ENCODE measurements at regions not wholly inside any gene's neighbourhood (a gene's known extent, or its start where the extent isn't known, plus 50 kb on each side); places are given as distances from the start of the nearest gene placed in this dataset.

DNA sequence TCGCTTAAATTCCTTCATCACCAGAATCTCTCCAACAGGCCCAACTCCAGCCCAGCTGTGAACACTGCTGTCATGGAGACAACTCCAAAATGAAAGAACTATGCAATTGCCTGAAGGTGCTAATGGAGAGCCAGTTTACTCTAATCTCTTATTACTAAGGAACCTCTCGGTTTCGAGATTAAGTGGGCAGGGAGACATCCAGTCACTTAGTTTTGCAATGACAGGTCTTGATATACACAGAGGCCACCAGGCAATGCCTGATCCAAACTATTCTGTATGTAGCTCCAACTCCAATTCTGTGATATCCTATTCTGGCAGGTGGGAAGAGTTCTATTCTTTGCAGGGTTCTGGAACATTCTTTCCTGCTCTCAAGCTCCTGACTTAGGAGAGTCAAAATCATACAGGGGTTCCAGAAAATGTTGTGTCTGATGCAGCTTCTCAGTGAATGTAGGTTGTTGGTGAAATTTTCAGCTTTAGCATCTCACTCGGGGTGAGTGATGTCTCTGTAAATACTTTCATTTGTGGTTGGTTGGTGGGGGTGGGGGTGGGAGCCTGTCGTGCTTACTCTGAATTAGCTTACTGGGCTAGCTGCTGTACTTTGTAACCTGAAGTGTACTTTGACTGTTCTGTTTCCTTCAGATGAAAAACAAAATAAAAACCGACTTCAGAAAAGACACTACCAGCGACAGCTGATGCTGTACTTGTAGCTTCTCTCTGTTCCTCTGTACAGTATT is 170.9 kb downstream of the PALM2AKAP2 start:
- no peak for DNase-seq (ENCODE audit: low spot score)

DNA sequence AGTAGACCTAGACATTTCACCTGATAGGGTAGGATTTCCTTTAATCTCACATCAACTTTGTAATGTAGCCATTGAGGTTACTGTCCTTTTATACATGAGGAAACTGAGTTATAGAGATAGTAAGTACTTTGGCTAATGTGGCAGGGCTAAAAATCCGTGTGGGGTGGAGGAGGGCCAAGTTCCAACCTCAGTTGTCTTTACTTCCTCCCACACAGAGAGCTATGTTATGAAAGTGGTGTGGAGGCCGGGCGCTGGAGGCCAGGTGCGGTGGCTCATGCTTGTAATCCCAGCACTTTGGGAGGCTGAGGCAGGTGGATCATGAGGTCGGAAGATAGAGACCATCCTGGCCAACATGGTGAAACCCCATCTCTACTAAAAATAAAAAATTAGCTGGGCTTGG is 173.3 kb downstream of the PALM2AKAP2 start:
- DNase-seq (ENCODE audit: low spot score): no peak

DNA sequence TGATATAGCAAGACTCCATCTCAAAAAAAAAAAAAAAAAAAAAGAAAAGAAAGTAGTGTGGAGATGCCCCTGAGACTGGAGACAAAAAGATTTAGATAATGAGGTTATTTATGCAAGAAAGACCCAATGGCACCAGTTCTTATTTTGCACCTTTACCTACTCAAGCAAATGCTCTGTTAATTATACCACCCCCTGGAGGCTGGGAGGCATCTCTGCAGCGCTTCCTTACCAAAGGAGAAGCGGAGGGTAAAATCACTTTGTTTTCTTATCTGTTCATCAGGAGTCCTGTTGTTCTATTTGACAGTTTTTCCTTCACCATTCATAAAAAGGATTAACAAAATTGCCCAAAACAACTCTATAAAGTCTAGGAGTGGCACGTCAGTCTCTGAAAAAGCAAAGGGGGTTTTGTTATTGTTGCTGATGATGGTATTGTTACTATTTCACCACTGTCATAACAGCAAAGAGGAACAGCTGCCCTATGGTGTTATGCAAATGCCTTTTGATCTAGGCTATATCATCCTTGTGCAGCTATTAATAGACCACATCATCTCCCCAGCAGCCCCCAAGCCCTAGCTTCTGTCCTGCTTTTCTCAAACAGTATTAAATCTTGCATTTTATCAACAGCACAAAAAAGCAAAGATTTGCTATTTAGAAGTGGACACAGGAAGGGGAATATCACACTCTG is 174.0 kb downstream of the PALM2AKAP2 start:
- no peak for DNase-seq (ENCODE audit: low spot score)

DNA sequence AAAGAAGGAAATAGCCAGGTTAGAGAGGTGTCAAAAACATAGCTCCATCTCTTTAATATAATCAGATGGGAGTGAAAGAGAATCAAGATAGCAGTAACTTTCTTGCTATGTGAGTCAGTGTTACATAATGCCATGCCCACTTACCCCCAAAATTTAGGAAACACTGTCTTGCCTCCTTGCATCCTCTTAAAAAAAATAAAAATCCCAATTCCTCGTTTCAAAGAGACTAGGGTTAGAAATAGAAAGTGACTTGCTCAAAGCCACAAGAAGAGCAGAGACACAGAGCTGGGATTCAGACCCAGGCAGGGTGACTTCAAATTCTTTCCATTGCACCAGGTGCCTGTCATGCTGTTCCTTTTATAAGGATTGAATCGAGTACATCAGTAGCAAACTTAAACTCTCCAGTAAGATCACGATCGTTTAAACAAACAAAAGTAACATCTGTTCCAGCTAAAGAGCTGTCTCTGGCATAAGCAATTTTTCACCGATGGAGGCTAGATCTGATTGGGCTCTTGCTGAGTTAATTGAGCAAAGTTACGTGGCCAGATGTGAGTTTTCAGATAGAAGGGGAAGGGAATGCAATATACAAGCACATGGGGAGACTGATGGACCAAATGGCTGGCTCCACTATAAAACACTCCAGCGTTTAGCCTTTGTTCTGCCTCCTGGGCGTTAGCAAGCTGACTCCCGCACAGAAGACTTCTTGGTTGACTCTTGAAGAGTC is 176.9 kb downstream of the PALM2AKAP2 start:
- DNase-seq (ENCODE audit: low spot score): no peak

DNA sequence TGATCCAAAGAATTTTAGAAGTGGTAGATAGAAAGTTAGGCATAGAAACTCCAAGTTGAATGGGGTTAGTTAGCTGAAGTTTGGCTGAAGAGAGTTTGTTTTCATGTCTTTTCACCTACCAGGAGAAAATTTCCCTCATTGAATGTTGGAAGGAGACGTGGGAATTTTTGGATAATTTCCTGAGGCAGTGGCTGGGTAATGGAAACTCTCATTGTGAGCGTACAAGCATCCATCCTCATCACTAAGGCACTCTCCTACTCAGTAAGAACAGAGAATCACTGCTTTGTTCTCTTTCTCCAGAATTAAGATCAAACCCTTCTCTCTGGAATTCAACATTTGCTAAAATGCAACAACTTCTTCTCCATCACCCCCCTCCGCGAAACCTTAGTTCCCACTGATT is 179.7 kb downstream of the PALM2AKAP2 start:
- no peak for DNase-seq (ENCODE audit: low spot score)

DNA sequence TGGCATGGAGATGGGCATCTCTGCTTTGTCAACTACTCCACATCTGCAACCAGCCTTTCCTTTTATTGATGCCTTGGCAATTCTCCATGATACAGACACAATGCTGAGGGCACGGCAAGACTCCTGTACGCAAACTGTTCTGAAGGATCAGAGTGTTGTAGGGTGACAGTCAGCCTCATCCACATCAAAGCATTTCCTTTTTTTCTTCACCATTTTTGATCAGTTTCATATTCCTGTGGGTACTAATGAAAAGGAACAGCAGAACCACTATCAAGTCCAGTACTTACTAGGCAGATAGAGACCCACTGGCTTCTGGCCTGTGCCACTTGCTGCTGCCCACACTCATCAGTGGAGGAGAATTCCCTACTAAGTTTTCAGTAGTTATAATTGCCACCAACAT is 181.6 kb downstream of the PALM2AKAP2 start:
- no peak for DNase-seq (ENCODE audit: low spot score)

DNA sequence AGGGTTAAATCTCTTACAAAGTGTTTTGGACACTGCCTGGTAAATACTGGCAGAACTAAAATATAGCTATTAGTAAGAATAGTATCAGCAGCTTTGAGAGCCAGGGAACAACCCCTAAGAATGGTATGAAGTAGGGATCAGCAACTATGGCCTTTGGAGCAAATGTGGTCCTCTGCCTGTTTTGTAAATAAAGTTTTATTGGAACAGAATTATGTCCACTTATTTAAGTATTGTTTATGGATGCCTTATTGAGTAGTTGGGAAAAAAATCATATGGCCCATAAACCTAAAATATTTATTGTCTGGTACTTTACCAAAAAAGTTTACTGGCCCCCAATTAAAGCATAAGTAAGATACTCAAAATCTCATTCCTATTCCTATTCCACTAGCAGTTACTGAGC is 182.2 kb downstream of the PALM2AKAP2 start:
- no peak for DNase-seq (ENCODE audit: low spot score)

DNA sequence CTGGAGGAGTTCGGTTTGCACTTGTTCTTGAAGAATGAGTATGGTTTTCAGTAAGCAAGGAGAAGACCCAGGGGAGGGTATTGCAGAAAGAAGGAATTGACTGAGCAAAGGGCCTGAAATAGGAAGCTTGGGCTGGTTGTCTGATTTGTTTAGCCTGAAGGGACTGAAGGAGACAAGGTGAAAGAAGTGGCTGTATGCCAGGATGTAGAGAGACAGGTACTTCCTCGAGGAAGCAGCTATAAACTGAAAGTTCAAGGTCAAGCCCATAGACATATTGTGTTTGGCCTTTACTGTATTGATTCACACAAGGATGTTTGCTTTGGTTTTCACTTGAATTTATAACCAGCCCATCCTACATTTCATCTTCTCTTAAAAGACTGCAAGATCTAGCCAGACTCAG is 183.1 kb downstream of the PALM2AKAP2 start:
- no peak for DNase-seq (ENCODE audit: low spot score)

DNA sequence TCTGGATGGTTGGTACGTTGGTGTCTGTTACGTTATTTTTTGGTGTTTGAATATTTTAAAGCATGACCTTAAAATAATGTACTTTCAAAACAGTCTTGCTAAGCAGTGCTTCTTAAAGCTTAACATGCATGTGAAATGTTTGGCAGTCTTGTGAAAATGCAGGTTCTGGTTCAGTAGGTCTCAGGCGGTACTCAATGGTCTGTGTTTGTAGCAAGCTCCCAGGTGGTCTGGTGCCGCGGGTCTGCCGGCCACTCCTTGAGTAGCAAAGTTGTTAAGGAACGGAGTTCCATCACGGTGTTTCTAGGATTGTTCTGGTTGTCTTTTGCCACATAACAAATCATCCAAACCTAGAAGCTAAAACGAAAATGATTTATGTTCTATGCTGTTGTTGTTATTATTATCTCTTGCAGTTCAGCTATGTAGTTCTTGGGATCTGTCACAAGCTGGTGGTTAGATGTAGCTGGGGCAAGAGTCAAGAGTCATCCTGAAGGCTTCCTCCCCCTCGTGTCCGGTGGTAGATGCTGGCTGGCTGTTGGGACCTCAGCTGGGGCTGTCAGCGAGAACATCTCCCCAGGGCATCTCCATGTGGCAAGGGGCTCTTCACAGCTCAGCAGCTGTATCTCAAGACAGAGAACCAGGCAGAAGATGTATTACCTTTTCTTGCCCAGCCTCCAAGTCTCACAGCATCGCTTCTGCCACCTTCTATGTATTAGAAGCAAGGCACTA is 186.8 kb downstream of the PALM2AKAP2 start:
- DNase-seq (ENCODE audit: low spot score): no peak

DNA sequence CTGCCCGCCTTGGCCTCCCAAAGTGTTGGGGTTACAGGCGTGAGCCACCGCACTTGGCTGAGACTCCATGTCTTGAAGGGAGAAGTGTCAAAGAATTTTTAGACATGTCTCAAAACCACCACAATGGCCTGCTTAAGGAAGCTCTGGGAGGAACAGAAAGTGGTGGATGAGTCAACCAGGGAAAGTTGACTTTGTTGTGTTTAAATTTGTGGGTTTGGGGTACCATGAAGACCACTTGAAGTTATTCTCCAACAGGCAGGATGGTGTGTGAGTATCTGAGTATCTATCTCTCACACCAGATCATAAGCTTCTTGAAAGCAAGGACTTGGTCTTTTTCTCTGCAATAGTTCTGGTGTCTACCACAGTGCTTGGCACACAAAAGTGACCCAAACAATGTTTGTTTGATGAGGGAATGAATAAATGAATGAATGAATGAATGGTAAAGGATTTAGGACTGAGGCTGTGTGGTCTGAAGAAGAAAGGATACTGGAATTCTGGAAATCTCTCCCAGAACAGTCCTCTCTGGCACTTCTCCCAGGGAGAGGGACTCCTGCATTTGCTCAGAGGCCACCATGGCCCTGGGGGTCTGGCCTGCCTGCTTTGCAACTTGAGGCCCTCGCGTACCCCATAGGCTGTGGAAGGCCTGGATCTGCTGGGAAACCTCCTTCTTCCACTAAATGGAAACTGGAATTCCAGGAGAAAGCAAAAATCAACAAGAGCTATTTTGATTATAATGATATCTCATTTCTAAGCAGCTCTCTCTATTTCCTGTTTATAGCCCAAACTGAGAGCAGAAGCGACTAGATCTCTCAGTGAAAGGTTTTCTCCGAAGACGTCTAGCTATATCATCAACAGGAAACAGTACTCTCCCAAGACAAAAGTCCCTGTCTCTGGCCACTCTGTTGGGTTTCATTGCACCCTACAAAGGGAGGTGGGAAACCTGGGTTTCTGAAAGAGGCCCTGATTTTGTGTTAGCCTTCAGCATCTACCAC is 187.9 kb downstream of the PALM2AKAP2 start:
- no peak for DNase-seq (ENCODE audit: low spot score)

DNA sequence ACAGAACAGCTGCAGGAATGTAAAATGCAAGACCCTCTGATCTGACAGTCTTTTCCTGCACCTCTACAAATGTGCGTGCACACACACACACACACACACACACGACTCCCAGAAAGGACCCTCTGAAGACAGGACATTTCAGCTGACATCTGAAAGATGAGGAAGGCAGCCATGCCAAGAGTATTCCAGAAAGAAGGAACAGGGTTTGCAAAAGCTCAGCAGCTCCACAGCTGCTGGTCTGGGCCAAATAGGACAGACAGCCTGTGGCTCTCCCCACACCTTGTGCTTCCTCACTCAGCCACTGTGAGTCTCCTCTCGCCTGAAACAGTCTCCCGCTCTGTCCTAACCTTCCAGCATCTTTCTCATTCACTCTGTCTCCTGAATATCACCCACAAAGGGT is 189.0 kb downstream of the PALM2AKAP2 start:
- no peak for DNase-seq (ENCODE audit: low spot score)

DNA sequence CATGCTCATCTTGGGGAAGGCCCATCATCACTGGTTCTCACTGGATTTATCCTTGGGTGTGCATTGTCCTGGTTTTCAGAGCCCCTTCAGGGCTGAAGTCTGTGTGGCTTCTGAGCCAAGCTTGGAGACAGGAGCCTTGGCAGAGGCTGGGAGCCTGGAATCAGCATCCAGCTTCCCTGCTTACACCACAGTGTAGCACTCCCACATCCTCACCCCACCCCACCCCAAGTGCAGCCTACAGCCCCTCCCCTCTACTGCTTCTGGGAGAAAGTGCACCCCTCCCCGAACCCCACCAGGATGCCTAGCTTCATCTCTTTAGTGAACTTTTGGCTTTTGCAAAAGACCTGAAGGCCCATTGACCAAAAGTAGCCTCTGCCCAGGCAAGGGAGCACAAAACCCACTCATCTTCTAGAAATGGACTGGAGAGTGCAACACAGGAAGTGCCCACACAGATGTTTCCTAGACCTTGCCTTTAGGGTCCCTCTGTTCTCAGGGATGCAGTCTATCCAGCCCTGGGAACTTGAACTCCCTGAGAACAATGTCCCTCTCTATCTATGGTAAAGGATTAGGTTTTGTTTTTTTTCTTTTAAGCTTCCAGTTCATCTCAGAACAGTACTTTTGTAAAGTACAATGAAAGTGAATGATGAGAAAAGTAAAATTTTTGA is 189.7 kb downstream of the PALM2AKAP2 start:
- no peak for DNase-seq (ENCODE audit: low spot score)

DNA sequence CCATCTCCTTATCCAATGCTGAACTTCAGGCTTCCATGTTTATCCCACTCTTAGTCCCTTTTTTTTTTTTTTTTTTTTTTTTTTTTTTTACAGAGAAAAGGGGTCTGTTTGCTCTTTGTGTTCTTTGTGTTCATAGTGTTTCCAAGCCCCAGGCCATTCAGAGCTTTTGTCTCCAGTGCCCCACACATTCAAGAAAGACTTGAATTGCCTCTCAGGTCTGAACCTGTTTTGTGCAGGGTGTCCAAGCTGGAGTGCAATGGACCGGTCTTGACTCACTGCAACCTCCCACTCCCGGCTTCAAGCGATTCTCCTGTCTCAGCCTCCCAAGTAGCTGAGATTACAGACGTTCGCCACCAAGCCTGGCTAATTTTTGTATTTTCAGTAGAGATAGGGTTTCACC is 191.2 kb downstream of the PALM2AKAP2 start:
- no peak for DNase-seq (ENCODE audit: low spot score)

DNA sequence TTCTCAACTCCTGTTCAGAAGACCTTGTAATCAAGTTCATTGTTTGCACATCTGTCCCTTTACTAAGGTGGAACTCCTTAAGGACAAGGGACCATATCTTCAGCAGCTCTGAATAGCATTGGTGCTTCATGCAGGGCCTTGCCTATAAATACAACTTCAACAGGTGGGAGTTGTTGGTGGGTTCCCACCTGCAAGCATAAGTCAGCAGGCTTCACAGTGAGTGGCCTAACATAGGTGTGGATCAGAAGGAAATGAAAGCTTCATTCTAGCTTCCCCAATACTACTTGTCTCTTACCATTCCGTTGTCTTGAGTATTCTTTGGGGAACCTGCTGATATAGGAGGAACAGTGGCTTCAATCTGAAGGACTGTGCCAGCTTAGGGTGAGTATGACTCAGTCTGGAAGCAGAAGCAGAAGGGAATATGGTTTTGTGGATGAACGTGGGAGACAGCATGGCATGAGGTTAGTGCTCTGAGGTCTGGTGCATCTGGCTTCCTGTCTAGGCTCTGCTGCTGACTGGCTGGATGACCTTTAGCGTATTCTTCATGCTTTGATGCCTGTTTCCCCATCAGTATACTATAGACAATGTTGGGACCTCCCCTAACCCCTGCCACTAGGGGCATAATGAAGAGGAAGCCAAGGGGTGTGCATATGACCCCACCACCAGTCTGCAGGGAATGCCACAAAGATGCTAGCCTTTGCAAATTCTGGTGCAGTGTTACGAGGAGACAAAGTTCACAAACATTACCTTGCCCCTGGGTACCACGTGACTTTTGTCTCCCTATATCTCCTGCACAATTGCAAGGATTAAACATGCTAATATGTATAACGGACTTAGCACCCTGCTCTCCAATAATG is 192.3 kb downstream of the PALM2AKAP2 start:
- no peak for DNase-seq (ENCODE audit: low spot score)

DNA sequence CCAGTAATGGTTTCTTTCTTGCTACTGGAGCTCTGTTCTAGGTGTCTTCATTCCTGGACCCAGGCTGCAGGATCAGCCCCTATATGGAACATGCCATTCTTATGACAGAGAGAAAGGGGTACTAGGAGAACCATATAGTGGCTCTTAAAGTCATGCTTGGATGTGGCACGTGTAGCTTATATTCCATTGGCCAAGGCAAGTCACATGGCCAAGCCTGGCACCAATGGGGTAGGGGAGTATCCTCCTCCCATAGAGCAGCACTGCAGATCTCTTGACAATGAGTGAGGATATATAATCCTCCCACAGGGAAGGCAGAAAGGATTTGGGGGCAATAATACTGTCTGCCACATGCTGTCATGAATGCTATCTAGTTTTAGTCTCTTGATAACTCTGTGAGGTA is 193.3 kb downstream of the PALM2AKAP2 start:
- DNase-seq (ENCODE audit: low spot score): no peak

DNA sequence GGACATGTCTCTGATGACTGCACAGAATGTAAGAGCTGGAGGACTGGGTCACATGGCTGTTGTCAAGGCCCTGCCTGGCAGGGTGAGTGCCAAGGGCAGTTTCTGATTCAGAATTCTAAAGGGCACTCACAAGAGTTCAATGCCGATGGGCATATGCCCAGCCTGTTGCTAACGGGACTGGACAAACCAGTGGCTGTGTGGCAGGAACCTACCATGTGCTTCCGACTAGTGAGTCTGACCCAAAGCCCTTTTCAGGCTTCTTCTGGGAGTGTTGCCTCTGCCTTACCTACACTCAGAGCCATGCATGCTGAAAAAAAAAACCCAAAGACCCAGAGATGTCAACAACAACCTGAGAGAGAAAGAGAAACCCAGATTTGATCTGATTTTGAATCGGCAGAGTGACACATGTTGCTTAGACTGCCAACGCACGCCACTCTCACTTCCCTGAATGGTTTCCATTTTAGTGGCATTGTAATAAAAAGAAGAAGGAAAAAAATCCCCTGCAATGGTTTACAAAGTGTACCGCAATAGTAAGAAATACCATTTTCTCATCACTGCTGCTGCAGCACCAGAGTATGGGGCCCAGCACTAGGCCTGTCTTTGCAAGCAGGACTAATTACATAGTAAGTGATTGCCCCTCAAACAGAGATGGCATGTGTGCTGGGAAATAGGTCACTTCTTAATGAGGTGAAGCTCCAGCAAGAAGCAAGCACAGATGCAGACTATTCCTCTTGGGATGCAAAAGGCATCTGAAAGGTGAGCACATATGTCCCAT is 194.3 kb downstream of the PALM2AKAP2 start:
- DNase-seq (ENCODE audit: low spot score): no peak

DNA sequence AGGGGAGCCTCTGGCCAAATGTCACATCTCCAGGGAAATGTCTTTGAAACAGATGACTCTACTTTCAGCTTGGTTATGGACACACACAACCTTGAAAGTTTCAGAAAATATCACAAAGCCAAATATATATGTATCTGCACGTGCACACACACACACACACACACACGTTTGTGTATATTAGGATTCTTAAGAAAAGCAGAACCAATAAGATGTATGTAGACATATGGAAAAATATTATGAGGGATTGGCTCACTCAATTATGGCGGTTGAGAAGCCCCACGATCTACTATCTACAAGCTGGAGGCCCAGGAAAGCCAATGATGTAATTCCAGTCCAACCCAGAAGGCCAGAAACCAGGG is 194.9 kb downstream of the PALM2AKAP2 start:
- DNase-seq (ENCODE audit: low spot score): no peak

DNA sequence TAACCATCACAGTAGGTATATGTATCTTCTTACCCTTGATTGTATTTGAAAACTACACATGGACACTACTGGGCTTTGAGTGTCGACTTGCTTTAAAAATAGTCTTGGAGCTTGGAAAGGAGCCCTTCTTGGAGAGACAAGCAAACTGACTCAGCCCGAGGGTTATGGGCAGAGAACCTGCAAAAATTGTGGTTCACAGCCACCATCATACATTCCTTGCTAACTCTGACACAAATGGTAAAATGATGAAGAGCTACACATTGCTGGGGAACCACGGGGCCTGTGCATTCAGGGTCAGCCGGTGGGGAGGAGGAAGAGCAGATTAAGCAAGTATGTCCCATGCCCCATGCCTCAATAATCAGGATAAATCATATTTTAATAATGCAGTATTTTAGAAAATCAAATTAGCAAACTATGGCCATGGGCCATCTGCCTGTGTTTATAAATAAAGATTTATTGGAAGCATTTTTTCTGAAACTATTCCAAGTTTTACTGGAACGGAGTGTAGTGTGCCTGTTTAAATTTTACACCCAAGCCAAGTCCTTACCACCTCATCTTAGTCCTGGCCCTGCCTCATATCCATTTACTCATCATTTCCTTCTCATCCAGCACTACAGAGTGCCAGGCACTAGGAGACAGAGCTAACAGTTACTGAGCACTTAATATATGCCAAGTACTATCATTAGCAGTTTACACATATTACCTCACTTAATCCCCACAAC is 195.7 kb downstream of the PALM2AKAP2 start:
- no peak for DNase-seq (ENCODE audit: low spot score)
